Neural cell (in vitro differentiated cells): ENCODE measurements at regions not wholly inside any gene's neighbourhood (a gene's known extent, or its start where the extent isn't known, plus 50 kb on each side); places are given as distances from the start of the nearest gene placed in this dataset.

Experiments
- H2AFZ ChIP-seq: fragments of 200-600, 300-800 bp; sonication (generic), shearing (Covaris generic); 2 replicates; pipeline ENCODE4 v1.6.0; 2014; ENCODE audit warnings: low read depth, mild to moderate bottlenecking, antibody characterized with exemption, low read length, moderate library complexity
- H3F3A ChIP-seq: fragments of 200-600 bp; shearing (Covaris generic); 2 replicates; pipeline ENCODE4 v1.6.1; 2016; ENCODE audit warnings: mild to moderate bottlenecking, moderate library complexity, mixed read lengths, antibody characterized with exemption, low read length; ENCODE audit not compliant: insufficient read depth, poor library complexity, severe bottlenecking
- H3K27ac ChIP-seq: fragments of 200-600, 300-800 bp; sonication (generic), shearing (Covaris generic); 2 replicates; pipeline ENCODE4 v1.5.1; 2014; ENCODE audit warnings: mild to moderate bottlenecking, low read length, moderate library complexity
- H3K27me3 ChIP-seq: fragments of 300-800, 200-600 bp; sonication (generic), shearing (Covaris generic); 2 replicates; pipeline ENCODE4 v1.6.0; 2014; ENCODE audit warnings: mild to moderate bottlenecking, low read depth, low read length, moderate library complexity; ENCODE audit not compliant: insufficient read depth
- H3K36me3 ChIP-seq: fragments of 300-800, 200-600 bp; sonication (generic), shearing (Covaris generic); 2 replicates; pipeline ENCODE4 v1.5.1; 2014; ENCODE audit warnings: mild to moderate bottlenecking, antibody characterized with exemption, low read length, moderate library complexity; ENCODE audit not compliant: insufficient read depth
- H3K4me2 ChIP-seq: fragments of 300-800, 200-600 bp; sonication (generic), shearing (Covaris generic); 2 replicates; pipeline ENCODE4 v1.6.0; 2014; ENCODE audit warnings: mild to moderate bottlenecking, low read length
- H3K4me3 ChIP-seq: fragments of 300-800, 200-600 bp; sonication (generic), shearing (Covaris generic); 2 replicates; pipeline ENCODE4 v1.5.1; 2014; ENCODE audit warnings: mild to moderate bottlenecking, low read length, moderate library complexity
- H3K79me2 ChIP-seq: fragments of 200-600 bp; shearing (Covaris generic); replicated peaks from 2 replicates; pipeline ENCODE4 v1.6.0; 2014; ENCODE audit warnings: mild to moderate bottlenecking, low read length, moderate library complexity; ENCODE audit not compliant: insufficient read depth
- H3K9ac ChIP-seq: fragments of 300-800, 200-600 bp; sonication (generic), shearing (Covaris generic); 2 replicates; pipeline ENCODE4 v1.6.1; 2016; ENCODE audit warnings: mild to moderate bottlenecking, low read length, mixed read lengths
- H3K9me2 ChIP-seq: fragments of 200-600 bp; shearing (Covaris generic); 2 replicates; pipeline ENCODE4 v1.6.1; 2016; ENCODE audit warnings: mild to moderate bottlenecking, low read length, mixed read lengths; ENCODE audit not compliant: insufficient read depth
- H3K9me3 ChIP-seq: fragments of 200-600, 300-800 bp; sonication (generic), shearing (Covaris generic); 2 replicates; pipeline ENCODE4 v1.6.1; 2016; ENCODE audit warnings: mild to moderate bottlenecking, mixed run types, low read length, moderate library complexity, mixed read lengths
- H4K20me1 ChIP-seq: fragments of 200-600 bp; shearing (Covaris generic); 2 replicates; pipeline ENCODE4 v1.6.1; 2016; ENCODE audit warnings: mild to moderate bottlenecking, mixed run types; ENCODE audit not compliant: insufficient read depth
- CTCF ChIP-seq: fragments of 450-650 bp; IDR thresholded peaks from 2 replicates; pipeline ENCODE4 v1.5.1; 2014; ENCODE audit warnings: antibody characterized with exemption, mild to moderate bottlenecking, moderate library complexity; ENCODE audit not compliant: poor library complexity, severe bottlenecking
- EP300 ChIP-seq: fragments of 450-650 bp; conservative IDR thresholded peaks from 2 replicates; pipeline ENCODE4 v1.6.1; 2014; ENCODE audit warnings: antibody characterized with exemption, mild to moderate bottlenecking, moderate library complexity; ENCODE audit not compliant: poor library complexity, severe bottlenecking
- EZH2 ChIP-seq: fragments of 200-600, 300-800 bp; shearing (Covaris generic), sonication (generic); IDR thresholded peaks from 2 replicates; pipeline ENCODE4 v1.6.1; 2014; ENCODE audit warnings: antibody characterized with exemption, low read length, borderline replicate concordance, mild to moderate bottlenecking; ENCODE audit not compliant: insufficient read depth, poor library complexity, severe bottlenecking
- MXI1 ChIP-seq: fragments of 450-650 bp; conservative IDR thresholded peaks from 2 replicates; pipeline ENCODE4 v1.6.1; 2014; ENCODE audit warnings: antibody characterized with exemption, mild to moderate bottlenecking; ENCODE audit not compliant: poor library complexity, severe bottlenecking
- POLR2AphosphoS5 ChIP-seq: IDR thresholded peaks from 2 replicates; pipeline ENCODE4 v1.6.1; 2012
- RAD21 ChIP-seq: fragments of 450-650 bp; conservative IDR thresholded peaks from 2 replicates; pipeline ENCODE4 v1.6.1; 2014; ENCODE audit warnings: antibody characterized with exemption, mild to moderate bottlenecking, moderate library complexity
- REST ChIP-seq: IDR thresholded peaks from 2 replicates; pipeline ENCODE4 v1.6.1; 2012; ENCODE audit warnings: borderline replicate concordance
- SMC3 ChIP-seq: fragments of 450-650 bp; conservative IDR thresholded peaks from 2 replicates; pipeline ENCODE4 v1.6.1; 2014; ENCODE audit warnings: antibody characterized with exemption, mild to moderate bottlenecking, moderate library complexity; ENCODE audit not compliant: poor library complexity
- TAF1 ChIP-seq: IDR thresholded peaks from 2 replicates; pipeline ENCODE4 v1.6.1; 2012; ENCODE audit warnings: low read depth

- TF ChIP-seq TAF1: no peak
- no peak for TF ChIP-seq EZH2
- TF ChIP-seq REST: no peak
- TF ChIP-seq EP300: no peak
- TF ChIP-seq MXI1: no peak
- no peak for TF ChIP-seq SMC3
- no peak for TF ChIP-seq POLR2AphosphoS5
- no peak for TF ChIP-seq CTCF
- TF ChIP-seq RAD21: no peak
- no peak overlapping the region for H2AFZ ChIP-seq
- H4K20me1 ChIP-seq: no peaks in the 10 kb centered on the region
- no peaks in the 10 kb centered on the region for H3K27me3 ChIP-seq
- H3K36me3 ChIP-seq: no peaks in the 10 kb centered on the region
- no peak overlapping the region for H3K4me3 ChIP-seq
- no peak overlapping the region for H3K9ac ChIP-seq
- no peaks in the 10 kb centered on the region for H3F3A ChIP-seq
- H3K9me2 ChIP-seq: no peaks in the 10 kb centered on the region
- H3K9me3 ChIP-seq: no peaks in the 10 kb centered on the region
- no peaks in the 10 kb centered on the region for H3K79me2 ChIP-seq
- H3K27ac ChIP-seq: no peak overlapping the region
- no peak overlapping the region for H3K4me2 ChIP-seq
Measured at GRCh38 chrX:149230689-149231088, 274.4 kb downstream of the IDS start.

GRCh38 chrX:149223854-149224253 lies 281.3 kb downstream of the IDS start:
- H3K9me2 ChIP-seq: no peaks in the 10 kb centered on the region
- no peak overlapping the region for H3K4me2 ChIP-seq
- H3K9me3 ChIP-seq: no peaks in the 10 kb centered on the region
- H3K27me3 ChIP-seq: no peaks in the 10 kb centered on the region
- no peak for TF ChIP-seq TAF1
- no peak for TF ChIP-seq EZH2
- no peak for TF ChIP-seq SMC3
- TF ChIP-seq POLR2AphosphoS5: no peak
- TF ChIP-seq REST: no peak
- TF ChIP-seq EP300: no peak
- TF ChIP-seq CTCF: no peak
- no peak for TF ChIP-seq MXI1
- TF ChIP-seq RAD21: no peak
- no peaks in the 10 kb centered on the region for H3K36me3 ChIP-seq
- H3K27ac ChIP-seq: no peak overlapping the region
- H3F3A ChIP-seq: no peaks in the 10 kb centered on the region
- H2AFZ ChIP-seq: no peak overlapping the region
- no peak overlapping the region for H3K4me3 ChIP-seq
- H4K20me1 ChIP-seq: no peaks in the 10 kb centered on the region
- no peaks in the 10 kb centered on the region for H3K79me2 ChIP-seq
- no peak overlapping the region for H3K9ac ChIP-seq
